GM08714 (cell line): ENCODE measurements at regions not wholly inside any gene's neighbourhood (a gene's known extent, or its start where the extent isn't known, plus 50 kb on each side); places are given as distances from the start of the nearest gene placed in this dataset.

ENCODE experiments used
- H3K4me3 ChIP-seq: fragments of 200-500 bp; sonication (Bioruptor generic); 2 replicates; pipeline ENCODE4 v1.5.1; 2014; ENCODE audit warnings: mild to moderate bottlenecking, low read length, inconsistent platforms
- ZNF274 ChIP-seq: IDR thresholded peaks from 2 replicates; pipeline ENCODE4 v1.6.1; 2012; ENCODE audit warnings: mild to moderate bottlenecking, low read depth, low read length

GRCh38 chr6:120875900-120876299 lies 458.4 kb downstream of the TBC1D32 start:
- no peak for TF ChIP-seq ZNF274
- H3K4me3 ChIP-seq: no peak overlapping the region

- no peak for TF ChIP-seq ZNF274
- H3K4me3 ChIP-seq: no peak overlapping the region
These were observed 459.9 kb downstream of the TBC1D32 start for GRCh38 chr6:120874422-120874821.

GRCh38 chr6:120873125-120873865 lies 461.0 kb downstream of the TBC1D32 start:
- H3K4me3 ChIP-seq: no peak overlapping the region
- no peak for TF ChIP-seq ZNF274

- no peak for TF ChIP-seq ZNF274
- H3K4me3 ChIP-seq: no peak overlapping the region
These were observed 462.1 kb downstream of the TBC1D32 start for GRCh38 chr6:120872262-120872578.

GRCh38 chr6:120871416-120872261 lies 462.6 kb downstream of the TBC1D32 start:
- TF ChIP-seq ZNF274: no peak
- no peak overlapping the region for H3K4me3 ChIP-seq

GRCh38 chr6:120869397-120869796 lies 464.9 kb downstream of the TBC1D32 start:
- no peak for TF ChIP-seq ZNF274
- H3K4me3 ChIP-seq: no peak overlapping the region

GRCh38 chr6:120857422-120857821 lies 476.9 kb downstream of the TBC1D32 start:
- TF ChIP-seq ZNF274: no peak
- H3K4me3 ChIP-seq: no peak overlapping the region

GRCh38 chr6:120854583-120854982 lies 479.7 kb downstream of the TBC1D32 start:
- TF ChIP-seq ZNF274: no peak
- H3K4me3 ChIP-seq: no peak overlapping the region

GRCh38 chr6:120853489-120853888 lies 480.8 kb downstream of the TBC1D32 start:
- H3K4me3 ChIP-seq: no peak overlapping the region
- no peak for TF ChIP-seq ZNF274

- no peak overlapping the region for H3K4me3 ChIP-seq
- TF ChIP-seq ZNF274: no peak
These were observed 481.9 kb downstream of the TBC1D32 start for GRCh38 chr6:120852293-120852849.

GRCh38 chr6:120826253-120826652 lies 508.0 kb downstream of the TBC1D32 start:
- TF ChIP-seq ZNF274: no peak
- H3K4me3 ChIP-seq: no peak overlapping the region

- no peak for TF ChIP-seq ZNF274
- no peak overlapping the region for H3K4me3 ChIP-seq
These were observed 517.5 kb downstream of the TBC1D32 start for GRCh38 chr6:120816794-120817193.

- H3K4me3 ChIP-seq: no peak overlapping the region
These were observed 529.0 kb downstream of the TBC1D32 start for GRCh38 chr6:120805276-120805675.

GRCh38 chr6:120804612-120805011 lies 529.7 kb downstream of the TBC1D32 start:
- no peak overlapping the region for H3K4me3 ChIP-seq
- TF ChIP-seq ZNF274: no peak

More at GRCh38 chr6:120805276-120805675, 529.0 kb downstream of the TBC1D32 start:
- TF ChIP-seq ZNF274: no peak

- TF ChIP-seq ZNF274: no peak
These were observed 547.6 kb downstream of the TBC1D32 start for GRCh38 chr6:120786682-120787081.

More at GRCh38 chr6:120786682-120787081, 547.6 kb downstream of the TBC1D32 start:
- H3K4me3 ChIP-seq: no peak overlapping the region
